IMR-90 (cell line): ENCODE measurements at regions not wholly inside any gene's neighbourhood (a gene's known extent, or its start where the extent isn't known, plus 50 kb on each side); places are given as distances from the start of the nearest gene placed in this dataset.

ENCODE experiments used
- ATAC-seq: fragments of 200-7000 bp; cut with Tn5 transposase; 2 replicates; pipeline ENCODE4 v1.9.1; 2020; ENCODE audit warnings: low read depth, mild to moderate bottlenecking, moderate library complexity
- BruUV-seq: library from RNA; stranded (reverse); fragments of 400-500 nt; replicated peaks from 2 replicates; lab custom pipeline; 2021; lab: Mats Ljungman, UMichigan
- CTCF ChIA-PET: fragments of 300-600 bp; formaldehyde crosslinking; extraction: SDS; loops from one replicate; lab custom pipeline; 2021; ENCODE audit warnings: antibody characterized with exemption; lab: Yijun Ruan, JAX
- POLR2A ChIA-PET: fragments of 300-600 bp; sonication (Branson Sonifier 250); formaldehyde crosslinking; loops from one replicate; lab custom pipeline; 2022; ENCODE audit warnings: antibody characterized with exemption; ENCODE audit not compliant: unreplicated experiment; lab: Charles Lee
- DNase-seq: peaks from one replicate; pipeline ENCODE4 v3.0.0; 2013
- H2AFZ ChIP-seq: replicated peaks from 2 replicates; pipeline ENCODE3; 2013; ENCODE audit warnings: low read length, mild to moderate bottlenecking; ENCODE audit not compliant: poor library complexity
- H2AK5ac ChIP-seq: 2 replicates; pipeline ENCODE4 v1.6.1; 2013; ENCODE audit warnings: low read depth, low read length, inconsistent platforms
- H2AK9ac ChIP-seq: replicated peaks from 2 replicates; pipeline ENCODE3; 2013; ENCODE audit warnings: mild to moderate bottlenecking, low read depth, low read length, moderate library complexity; ENCODE audit not compliant: poor library complexity
- H2BK120ac ChIP-seq: 2 replicates; pipeline ENCODE4 v1.6.1; 2013; ENCODE audit warnings: low read depth, low read length, inconsistent platforms
- H2BK15ac ChIP-seq: 3 replicates; pipeline ENCODE4 v1.6.1; 2013; ENCODE audit warnings: low read depth, low read length, inconsistent platforms
- H2BK20ac ChIP-seq: 2 replicates; pipeline ENCODE4 v1.6.1; 2013; ENCODE audit warnings: low read depth, mild to moderate bottlenecking, inconsistent platforms, low read length, moderate library complexity
- H2BK5ac ChIP-seq: 2 replicates; pipeline ENCODE4 v1.6.1; 2013; ENCODE audit warnings: mild to moderate bottlenecking, low read depth, low read length, inconsistent platforms; ENCODE audit not compliant: poor library complexity, severe bottlenecking
- H3K14ac ChIP-seq: replicated peaks from 2 replicates; pipeline ENCODE4 v1.6.1; 2013; ENCODE audit warnings: low read depth, low read length, inconsistent platforms
- H3K18ac ChIP-seq: 2 replicates; pipeline ENCODE4 v1.6.1; 2013; ENCODE audit warnings: low read depth, low read length, control low read depth
- H3K23ac ChIP-seq: 2 replicates; pipeline ENCODE4 v1.6.1; 2013; ENCODE audit warnings: low read depth, low read length, inconsistent platforms
- H3K27ac ChIP-seq: 2 replicates; pipeline ENCODE4 v1.5.1; 2013; ENCODE audit warnings: mild to moderate bottlenecking, control low read depth, low read length; ENCODE audit not compliant: insufficient read depth
- H3K27me3 ChIP-seq: 2 replicates; pipeline ENCODE4 v1.6.1; 2013; ENCODE audit warnings: low read length; ENCODE audit not compliant: control insufficient read depth, insufficient read depth
- H3K36me3 ChIP-seq: 2 replicates; pipeline ENCODE4 v1.6.1; 2013; ENCODE audit warnings: low read length, mixed read lengths; ENCODE audit not compliant: control insufficient read depth, insufficient read depth
- H3K4ac ChIP-seq: 2 replicates; pipeline ENCODE4 v1.6.1; 2013; ENCODE audit warnings: low read depth, low read length, inconsistent platforms
- H3K4me1 ChIP-seq: 2 replicates; pipeline ENCODE4 v1.6.1; 2013; ENCODE audit warnings: low read length, mixed read lengths; ENCODE audit not compliant: control insufficient read depth, insufficient read depth
- H3K4me2 ChIP-seq: 2 replicates; pipeline ENCODE4 v1.6.1; 2013; ENCODE audit warnings: low read depth, mild to moderate bottlenecking, control low read depth, low read length, moderate library complexity
- H3K4me3 ChIP-seq: 2 replicates; pipeline ENCODE4 v1.5.1; 2013; ENCODE audit warnings: low read depth, mild to moderate bottlenecking, control low read depth, low read length, moderate library complexity; ENCODE audit not compliant: insufficient read depth
- H3K56ac ChIP-seq: 2 replicates; pipeline ENCODE4 v1.6.1; 2013; ENCODE audit warnings: low read length, inconsistent platforms; ENCODE audit not compliant: insufficient read depth; ENCODE audit errors: extremely low read depth
- H3K79me1 ChIP-seq, 2 experiments: 2 replicates each; pipeline ENCODE4 v1.6.1; 2013; ENCODE audit warnings: low read length in 2 of 2, inconsistent platforms in 1 of 2, low read depth in 1 of 2
- H3K9ac ChIP-seq: 2 replicates; pipeline ENCODE4 v1.6.1; 2013; ENCODE audit warnings: low read depth, low read length, control low read depth
- H3K9me1 ChIP-seq: 2 replicates; pipeline ENCODE4 v1.6.1; 2013; ENCODE audit warnings: low read length, inconsistent platforms; ENCODE audit not compliant: insufficient read depth
- H3K9me3 ChIP-seq: 2 replicates; pipeline ENCODE4 v1.6.1; 2013; ENCODE audit warnings: low read length; ENCODE audit not compliant: control insufficient read depth, insufficient read depth
- H4K20me1 ChIP-seq: 2 replicates; pipeline ENCODE4 v1.6.1; 2013; ENCODE audit warnings: low read length, inconsistent platforms; ENCODE audit not compliant: insufficient read depth
- H4K5ac ChIP-seq: 2 replicates; pipeline ENCODE4 v1.6.1; 2013; ENCODE audit warnings: mild to moderate bottlenecking, low read depth, low read length, control low read depth
- H4K8ac ChIP-seq, 2 experiments: 2 replicates each; pipeline ENCODE4 v1.6.1; 2013; ENCODE audit warnings: low read depth in 2 of 2, low read length in 2 of 2, control low read depth in 1 of 2, inconsistent platforms in 1 of 2
- H4K91ac ChIP-seq: 2 replicates; pipeline ENCODE4 v1.6.1; 2013; ENCODE audit warnings: low read depth, low read length, inconsistent platforms; ENCODE audit not compliant: insufficient read depth
- MAFK ChIP-seq: IDR thresholded peaks from 2 replicates; pipeline ENCODE4 v1.6.1; 2012; ENCODE audit warnings: low read depth, low read length, improper control_type of control experiment
- WGBS, 2 experiments: methylation state at CpG; one replicate each; pipeline versions ENCODE4 v1.1.5 to v1.1.7; 2013; ENCODE audit warnings: missing lambda C conversion rate in 2 of 2; ENCODE audit not compliant: insufficient read length in 1 of 2; ENCODE audit errors: extremely low coverage in 2 of 2; 5-methylcytosine and 5-hydroxymethylcytosine counted together
- dilution Hi-C: fragments of 300-500 bp; cut with HindIII; formaldehyde crosslinking; loops from one replicate; pipeline ENCODE4 v1.14.3; 2018; ENCODE audit warnings: low sequenced_read_pairs; ENCODE audit not compliant: unreplicated experiment
- in situ Hi-C: fragments of 300-500 bp; cut with MboI; formaldehyde crosslinking; loops from 3 replicates; pipeline ENCODE4 v1.14.3; 2019; ENCODE audit warnings: low sequenced_read_pairs, inconsistent platforms, mixed read lengths
- intact Hi-C: fragments of 100-400 bp; cut with micrococcal nuclease; formaldehyde crosslinking; loops from 2 replicates; pipeline ENCODE4 v1.10.0; 2022

- H4K91ac ChIP-seq: no peak overlapping the region
- no peak overlapping the region for H3K4me2 ChIP-seq
- intact Hi-C loops (no loop called here), dilution Hi-C loops (no loop called here), in situ Hi-C loops (no loop called here)
- no peak overlapping the region for H2BK120ac ChIP-seq
- H2AK9ac ChIP-seq: no peak overlapping the region
- POLR2A ChIA-PET: no interaction called here
- no TSS peak for BruUV-seq
- H3K4me3 ChIP-seq: no peak overlapping the region
- no peaks in the 10 kb centered on the region for H3K27me3 ChIP-seq
- ATAC-seq (no peak), DNase-seq (no peak)
- no peak overlapping the region for H4K8ac ChIP-seq
- no peak overlapping the region for H3K9ac ChIP-seq
- H3K27ac ChIP-seq: no peak overlapping the region
- no peak overlapping the region for H3K23ac ChIP-seq
- no peak overlapping the region for H2AFZ ChIP-seq
- no peaks in the 10 kb centered on the region for H3K9me3 ChIP-seq
- H3K56ac ChIP-seq: no peak overlapping the region
- H3K79me1 ChIP-seq: no peaks in the 10 kb centered on the region
- no peak overlapping the region for H4K5ac ChIP-seq
- WGBS, 2 experiments: no CpG with 5 or more reads among the region's 3 CpGs
- H2AK5ac ChIP-seq: no peak overlapping the region
- H2BK20ac ChIP-seq: no peak overlapping the region
- TF ChIP-seq MAFK: no peak
- H3K14ac ChIP-seq: no peak overlapping the region
- H3K36me3 ChIP-seq: no peaks in the 10 kb centered on the region
- H3K4ac ChIP-seq: no peak overlapping the region
- CTCF ChIA-PET: no interaction called here
- H3K18ac ChIP-seq: no peak overlapping the region
- H2BK5ac ChIP-seq: no peak overlapping the region
- H3K9me1 ChIP-seq: no peaks in the 10 kb centered on the region
- H3K4me1 ChIP-seq: no peaks in the 10 kb centered on the region
- H4K20me1 ChIP-seq: no peaks in the 10 kb centered on the region
- no peak overlapping the region for H2BK15ac ChIP-seq
Observed at GRCh38 chr11:87484566-87484965, 446.8 kb downstream of the TMEM135 start.
